ENCODE measurements at regions not wholly inside any gene's neighbourhood (a gene's known extent, or its start where the extent isn't known, plus 50 kb on each side); places are given as distances from the start of the nearest gene placed in this dataset.

DNA sequence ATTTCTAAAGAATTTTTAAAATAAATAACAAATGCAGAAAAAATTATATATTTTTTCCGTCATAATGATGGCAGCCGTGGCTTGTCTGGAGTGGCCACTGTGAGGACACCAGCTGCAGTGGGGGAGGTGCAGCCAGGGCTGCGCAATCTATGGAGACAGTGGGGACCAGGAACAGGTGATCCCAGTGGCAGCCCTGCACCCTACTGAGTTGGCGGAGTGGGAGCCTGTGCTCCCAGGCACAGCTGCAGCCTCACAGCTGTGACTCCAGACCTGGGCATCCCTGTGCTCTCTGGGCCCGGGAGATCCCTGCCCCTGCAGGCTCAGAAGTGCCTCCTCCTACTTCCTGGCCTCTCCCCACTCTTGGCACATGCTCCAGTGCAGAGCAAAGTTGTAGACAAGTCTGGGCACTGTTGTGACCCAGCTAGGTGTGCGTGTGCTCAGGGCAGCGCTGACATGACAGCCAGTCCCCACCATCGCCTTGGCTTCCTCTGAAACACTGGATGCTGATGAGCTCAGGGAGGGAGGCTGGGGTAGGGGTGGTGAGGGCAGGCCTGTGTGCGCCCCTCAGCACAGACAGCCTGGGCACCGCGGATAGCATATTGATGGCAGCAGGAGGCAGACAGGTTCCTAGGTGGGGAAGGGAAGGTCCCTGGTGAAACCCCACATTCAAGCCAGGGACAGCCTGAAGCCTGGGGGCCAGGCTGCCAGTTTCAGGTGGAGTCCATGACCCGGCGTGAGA lies 96.0 kb upstream of the PRR16 start:
- no peak overlapping the region for H2AFZ ChIP-seq (replicated peaks; ENCODE audit: low read length, poor library complexity)
- no peak overlapping the region for H3K23ac ChIP-seq (ENCODE audit: low read depth, low read length)
- H3K27me3 ChIP-seq (ENCODE audit: control insufficient read depth, insufficient read depth, low read length) = no peaks in the 10 kb centered on the region
- in situ Hi-C loops (cut with MboI; ENCODE audit: low sequenced_read_pairs) = no loop called here
- H2BK20ac ChIP-seq (ENCODE audit: low read depth, low read length) = no peak overlapping the region
- TF ChIP-seq SMC3 (IDR thresholded peaks at IDR 0.05; ENCODE audit: low read depth, low read length) (no peak), RFX5 (IDR thresholded peaks at IDR 0.05; ENCODE audit: low read depth, low read length) (no peak), RAD21 (IDR thresholded peaks at IDR 0.05; ENCODE audit: low read length) (no peak), BHLHE40 (IDR thresholded peaks at IDR 0.05; ENCODE audit: low read depth, low read length) (no peak), MXI1 (IDR thresholded peaks at IDR 0.05; ENCODE audit: borderline replicate concordance, low read depth, low read length) (no peak), MAZ (IDR thresholded peaks at IDR 0.05; ENCODE audit: borderline replicate concordance, low read depth, low read length) (no peak), RCOR1 (IDR thresholded peaks at IDR 0.05; ENCODE audit: insufficient replicate concordance, low read length) (no peak), MAFK (IDR thresholded peaks at IDR 0.05; ENCODE audit: low read depth, low read length) (no peak), CEBPB (IDR thresholded peaks at IDR 0.05; ENCODE audit: low read depth, low read length) (no peak), NFE2L2 (IDR thresholded peaks at IDR 0.05; ENCODE audit: low read depth, low read length) (no peak), POLR2A (IDR thresholded peaks at IDR 0.05; ENCODE audit: low read depth, low read length) (no peak), CHD1 (IDR thresholded peaks at IDR 0.05; ENCODE audit: low read depth, low read length) (no peak), FOS (IDR thresholded peaks at IDR 0.05; ENCODE audit: low read depth, low read length) (no peak)
- TF ChIP-seq, protein P1, sequence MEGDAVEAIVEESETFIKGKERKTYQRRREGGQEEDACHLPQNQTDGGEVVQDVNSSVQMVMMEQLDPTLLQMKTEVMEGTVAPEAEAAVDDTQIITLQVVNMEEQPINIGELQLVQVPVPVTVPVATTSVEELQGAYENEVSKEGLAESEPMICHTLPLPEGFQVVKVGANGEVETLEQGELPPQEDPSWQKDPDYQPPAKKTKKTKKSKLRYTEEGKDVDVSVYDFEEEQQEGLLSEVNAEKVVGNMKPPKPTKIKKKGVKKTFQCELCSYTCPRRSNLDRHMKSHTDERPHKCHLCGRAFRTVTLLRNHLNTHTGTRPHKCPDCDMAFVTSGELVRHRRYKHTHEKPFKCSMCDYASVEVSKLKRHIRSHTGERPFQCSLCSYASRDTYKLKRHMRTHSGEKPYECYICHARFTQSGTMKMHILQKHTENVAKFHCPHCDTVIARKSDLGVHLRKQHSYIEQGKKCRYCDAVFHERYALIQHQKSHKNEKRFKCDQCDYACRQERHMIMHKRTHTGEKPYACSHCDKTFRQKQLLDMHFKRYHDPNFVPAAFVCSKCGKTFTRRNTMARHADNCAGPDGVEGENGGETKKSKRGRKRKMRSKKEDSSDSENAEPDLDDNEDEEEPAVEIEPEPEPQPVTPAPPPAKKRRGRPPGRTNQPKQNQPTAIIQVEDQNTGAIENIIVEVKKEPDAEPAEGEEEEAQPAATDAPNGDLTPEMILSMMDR (conservative IDR thresholded peaks at IDR 0.05; ENCODE audit: low read depth, low read length) = no peak
- TF ChIP-seq, protein P2, sequence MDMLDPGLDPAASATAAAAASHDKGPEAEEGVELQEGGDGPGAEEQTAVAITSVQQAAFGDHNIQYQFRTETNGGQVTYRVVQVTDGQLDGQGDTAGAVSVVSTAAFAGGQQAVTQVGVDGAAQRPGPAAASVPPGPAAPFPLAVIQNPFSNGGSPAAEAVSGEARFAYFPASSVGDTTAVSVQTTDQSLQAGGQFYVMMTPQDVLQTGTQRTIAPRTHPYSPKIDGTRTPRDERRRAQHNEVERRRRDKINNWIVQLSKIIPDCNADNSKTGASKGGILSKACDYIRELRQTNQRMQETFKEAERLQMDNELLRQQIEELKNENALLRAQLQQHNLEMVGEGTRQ (IDR thresholded peaks at IDR 0.05; ENCODE audit: low read depth, low read length) = no peak
- TF ChIP-seq, protein P3, sequence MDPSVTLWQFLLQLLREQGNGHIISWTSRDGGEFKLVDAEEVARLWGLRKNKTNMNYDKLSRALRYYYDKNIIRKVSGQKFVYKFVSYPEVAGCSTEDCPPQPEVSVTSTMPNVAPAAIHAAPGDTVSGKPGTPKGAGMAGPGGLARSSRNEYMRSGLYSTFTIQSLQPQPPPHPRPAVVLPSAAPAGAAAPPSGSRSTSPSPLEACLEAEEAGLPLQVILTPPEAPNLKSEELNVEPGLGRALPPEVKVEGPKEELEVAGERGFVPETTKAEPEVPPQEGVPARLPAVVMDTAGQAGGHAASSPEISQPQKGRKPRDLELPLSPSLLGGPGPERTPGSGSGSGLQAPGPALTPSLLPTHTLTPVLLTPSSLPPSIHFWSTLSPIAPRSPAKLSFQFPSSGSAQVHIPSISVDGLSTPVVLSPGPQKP (IDR thresholded peaks at IDR 0.05; ENCODE audit: borderline replicate concordance, low read depth, low read length) = no peak
- no peak overlapping the region for H2BK15ac ChIP-seq (ENCODE audit: low read depth, low read length)
- ChIA-PET CTCF (no interaction called here), POLR2A (ENCODE audit: unreplicated experiment) (no interaction called here)
- no peak overlapping the region for H4K8ac ChIP-seq (ENCODE audit: low read depth in 2 of 2, low read length in 2 of 2)
- no peak overlapping the region for H3K4me3 ChIP-seq (ENCODE audit: insufficient read depth, low read depth, low read length)
- intact Hi-C loops (cut with micrococcal nuclease) = no loop called here
- H4K91ac ChIP-seq (ENCODE audit: insufficient read depth, low read depth, low read length) = no peak overlapping the region
- no peak overlapping the region for H3K9ac ChIP-seq (ENCODE audit: low read depth, low read length)
- H3K14ac ChIP-seq (replicated peaks; ENCODE audit: low read depth, low read length) = no peak overlapping the region
- peaks cover 5% of the 10 kb centered on the region for H3K4me1 ChIP-seq (ENCODE audit: control insufficient read depth, insufficient read depth, low read length)
- H3K9me1 ChIP-seq (ENCODE audit: insufficient read depth, low read length) = 0 out of 2 replicates have a peak, but pooled peaks cover 4% of the 10 kb centered on the region
- dilution Hi-C loops (cut with HindIII; ENCODE audit: low sequenced_read_pairs, unreplicated experiment) = no loop called here
- no peaks in the 10 kb centered on the region for H3K79me1 ChIP-seq (ENCODE audit: low read depth in 1 of 2, low read length in 2 of 2)
- H3K56ac ChIP-seq (ENCODE audit: extremely low read depth, insufficient read depth, low read length) = no peak overlapping the region
- DNase-seq = no peak
- no peak overlapping the region for H2BK120ac ChIP-seq (ENCODE audit: low read depth, low read length)
- no peak overlapping the region for H3K27ac ChIP-seq (ENCODE audit: insufficient read depth, low read length)
- no peak overlapping the region for H3K18ac ChIP-seq (ENCODE audit: low read depth, low read length)
- H3K4me2 ChIP-seq (ENCODE audit: low read depth, low read length) = no peak overlapping the region
- WGBS, 2 experiments (ENCODE audit: extremely low coverage in 2 of 2, insufficient read length in 1 of 2) = 99% methylated on average over 7 of the region's 13 CpGs; no CpG with 5 or more reads in 1 of the 2 experiments
- no peak overlapping the region; the same call in 1 of the 2 replicates for H2AK5ac ChIP-seq (ENCODE audit: low read depth, low read length)
- H3K4ac ChIP-seq (ENCODE audit: low read depth, low read length) = no peak overlapping the region
- H2AK9ac ChIP-seq (replicated peaks; ENCODE audit: low read depth, low read length, poor library complexity) = no peak overlapping the region
- BruUV-seq (replicated peaks) = no TSS peak
- H4K20me1 ChIP-seq (ENCODE audit: insufficient read depth, low read length) = no peaks in the 10 kb centered on the region
- ATAC-seq (ENCODE audit: low read depth) = no peak
- H2BK5ac ChIP-seq (ENCODE audit: low read depth, low read length, poor library complexity, severe bottlenecking) = no peak overlapping the region
- H4K5ac ChIP-seq (ENCODE audit: low read depth, low read length) = no peak overlapping the region
- H3K9me3 ChIP-seq (ENCODE audit: control insufficient read depth, insufficient read depth, low read length) = no peaks in the 10 kb centered on the region
- no peaks in the 10 kb centered on the region for H3K36me3 ChIP-seq (ENCODE audit: control insufficient read depth, insufficient read depth, low read length)
